ENCODE measurements at regions not wholly inside any gene's neighbourhood (a gene's known extent, or its start where the extent isn't known, plus 50 kb on each side); places are given as distances from the start of the nearest gene placed in this dataset.

DNA sequence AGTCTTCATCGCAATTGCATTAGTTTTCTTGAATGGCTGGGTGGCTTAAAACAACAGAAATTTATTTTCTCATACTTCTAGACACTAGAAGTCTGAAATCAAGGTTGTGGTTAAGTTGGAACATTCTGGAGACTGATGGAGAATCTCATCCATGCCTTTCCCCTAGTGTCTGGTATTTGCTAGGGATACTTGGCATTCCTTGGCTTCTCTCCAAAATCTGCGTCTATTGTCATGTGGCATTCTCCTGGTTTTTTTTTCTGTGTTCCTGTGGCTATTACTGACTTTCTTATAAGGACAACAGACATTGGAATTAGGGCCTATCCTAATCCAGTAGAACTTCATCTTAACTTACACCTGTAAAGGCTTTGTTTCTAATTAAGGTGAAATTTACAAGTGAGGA is 272.8 kb upstream of the EPHA5 start:
- TF ChIP-seq EZH2phosphoT487 (IDR thresholded peaks at IDR 0.05; ENCODE audit: low read length) (no peak), EZH2 (optimal IDR thresholded peaks at IDR 0.05; ENCODE audit: low read depth, low read length) (no peak)
- TF ChIP-seq, protein P1, sequence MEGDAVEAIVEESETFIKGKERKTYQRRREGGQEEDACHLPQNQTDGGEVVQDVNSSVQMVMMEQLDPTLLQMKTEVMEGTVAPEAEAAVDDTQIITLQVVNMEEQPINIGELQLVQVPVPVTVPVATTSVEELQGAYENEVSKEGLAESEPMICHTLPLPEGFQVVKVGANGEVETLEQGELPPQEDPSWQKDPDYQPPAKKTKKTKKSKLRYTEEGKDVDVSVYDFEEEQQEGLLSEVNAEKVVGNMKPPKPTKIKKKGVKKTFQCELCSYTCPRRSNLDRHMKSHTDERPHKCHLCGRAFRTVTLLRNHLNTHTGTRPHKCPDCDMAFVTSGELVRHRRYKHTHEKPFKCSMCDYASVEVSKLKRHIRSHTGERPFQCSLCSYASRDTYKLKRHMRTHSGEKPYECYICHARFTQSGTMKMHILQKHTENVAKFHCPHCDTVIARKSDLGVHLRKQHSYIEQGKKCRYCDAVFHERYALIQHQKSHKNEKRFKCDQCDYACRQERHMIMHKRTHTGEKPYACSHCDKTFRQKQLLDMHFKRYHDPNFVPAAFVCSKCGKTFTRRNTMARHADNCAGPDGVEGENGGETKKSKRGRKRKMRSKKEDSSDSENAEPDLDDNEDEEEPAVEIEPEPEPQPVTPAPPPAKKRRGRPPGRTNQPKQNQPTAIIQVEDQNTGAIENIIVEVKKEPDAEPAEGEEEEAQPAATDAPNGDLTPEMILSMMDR (IDR thresholded peaks at IDR 0.05; ENCODE audit: low read length): no peak

All from MM.1S (cell line).